IPS-15b (cell line): ENCODE measurements at regions not wholly inside any gene's neighbourhood (a gene's known extent, or its start where the extent isn't known, plus 50 kb on each side); places are given as distances from the start of the nearest gene placed in this dataset.

Source experiments
- H3K27me3 ChIP-seq: one replicate; pipeline ENCODE4 v1.6.1; 2013; ENCODE audit warnings: low read length; ENCODE audit not compliant: control insufficient read depth, insufficient read depth
- H3K36me3 ChIP-seq: one replicate; pipeline ENCODE4 v1.6.1; 2013; ENCODE audit warnings: low read length; ENCODE audit not compliant: control insufficient read depth, insufficient read depth
- H3K4me1 ChIP-seq: one replicate; pipeline ENCODE4 v1.6.1; 2013; ENCODE audit warnings: mild to moderate bottlenecking, low read length; ENCODE audit not compliant: control insufficient read depth, insufficient read depth
- H3K4me3 ChIP-seq: one replicate; pipeline ENCODE4 v1.5.1; 2013; ENCODE audit warnings: low read depth, low read length
- H3K9ac ChIP-seq: one replicate; pipeline ENCODE4 v1.6.1; 2013; ENCODE audit warnings: low read depth, mild to moderate bottlenecking, low read length
- H3K9me3 ChIP-seq: one replicate; pipeline ENCODE4 v1.6.1; 2013; ENCODE audit warnings: mild to moderate bottlenecking, low read length; ENCODE audit not compliant: control insufficient read depth, insufficient read depth

GRCh38 chr1:29896300-29896699, 660.0 kb downstream of the PTPRU start:
- Histone ChIP-seq H3K9me3 (no peaks in the 10 kb centered on the region), H3K36me3 (no peaks in the 10 kb centered on the region), H3K4me1 (peaks cover 1% of the 10 kb centered on the region), H3K9ac (no peak overlapping the region), H3K4me3 (no peak overlapping the region), H3K27me3 (no peaks in the 10 kb centered on the region)

- Histone ChIP-seq H3K9me3 (no peaks in the 10 kb centered on the region), H3K27me3 (no peaks in the 10 kb centered on the region)
Measured at GRCh38 chr1:29895201-29895600, 658.9 kb downstream of the PTPRU start.

GRCh38 chr1:29894311-29894710, 658.0 kb downstream of the PTPRU start:
- Histone ChIP-seq H3K9ac (no peak overlapping the region), H3K9me3 (no peaks in the 10 kb centered on the region), H3K27me3 (no peaks in the 10 kb centered on the region), H3K4me1 (no peaks in the 10 kb centered on the region), H3K4me3 (no peak overlapping the region), H3K36me3 (no peaks in the 10 kb centered on the region)

More at GRCh38 chr1:29895201-29895600, 658.9 kb downstream of the PTPRU start:
- H3K4me3 ChIP-seq: no peak overlapping the region
- no peaks in the 10 kb centered on the region for H3K36me3 ChIP-seq
- no peak overlapping the region for H3K9ac ChIP-seq
- H3K4me1 ChIP-seq: no peaks in the 10 kb centered on the region

- H3K36me3 ChIP-seq: no peaks in the 10 kb centered on the region
- no peaks in the 10 kb centered on the region for H3K4me1 ChIP-seq
- H3K9ac ChIP-seq: no peak overlapping the region
- no peaks in the 10 kb centered on the region for H3K27me3 ChIP-seq
- no peaks in the 10 kb centered on the region for H3K9me3 ChIP-seq
- no peak overlapping the region for H3K4me3 ChIP-seq
Measured at GRCh38 chr1:29893806-29894205, 657.5 kb downstream of the PTPRU start.

GRCh38 chr1:29893046-29893723, 656.9 kb downstream of the PTPRU start:
- Histone ChIP-seq H3K4me1 (no peaks in the 10 kb centered on the region), H3K9me3 (no peaks in the 10 kb centered on the region), H3K36me3 (no peaks in the 10 kb centered on the region), H3K4me3 (no peak overlapping the region), H3K27me3 (no peaks in the 10 kb centered on the region), H3K9ac (no peak overlapping the region)

- Histone ChIP-seq H3K9me3 (no peaks in the 10 kb centered on the region), H3K9ac (no peak overlapping the region), H3K4me3 (no peak overlapping the region), H3K36me3 (no peaks in the 10 kb centered on the region), H3K4me1 (no peaks in the 10 kb centered on the region), H3K27me3 (no peaks in the 10 kb centered on the region)
Measured at GRCh38 chr1:29892247-29892646, 655.9 kb downstream of the PTPRU start.

GRCh38 chr1:29890201-29890959, 654.1 kb downstream of the PTPRU start:
- no peaks in the 10 kb centered on the region for H3K4me1 ChIP-seq
- no peak overlapping the region for H3K9ac ChIP-seq
- no peaks in the 10 kb centered on the region for H3K27me3 ChIP-seq
- no peaks in the 10 kb centered on the region for H3K36me3 ChIP-seq
- no peak overlapping the region for H3K4me3 ChIP-seq
- H3K9me3 ChIP-seq: no peaks in the 10 kb centered on the region

GRCh38 chr1:29889776-29890175, 653.5 kb downstream of the PTPRU start:
- no peak overlapping the region for H3K4me3 ChIP-seq
- no peaks in the 10 kb centered on the region for H3K36me3 ChIP-seq
- no peak overlapping the region for H3K9ac ChIP-seq
- H3K27me3 ChIP-seq: no peaks in the 10 kb centered on the region
- no peaks in the 10 kb centered on the region for H3K9me3 ChIP-seq
- H3K4me1 ChIP-seq: no peaks in the 10 kb centered on the region

GRCh38 chr1:29884740-29885139, 648.4 kb downstream of the PTPRU start:
- H3K36me3 ChIP-seq: no peaks in the 10 kb centered on the region
- no peak overlapping the region for H3K9ac ChIP-seq
- H3K4me3 ChIP-seq: no peak overlapping the region
- no peaks in the 10 kb centered on the region for H3K9me3 ChIP-seq
- no peaks in the 10 kb centered on the region for H3K4me1 ChIP-seq
- no peaks in the 10 kb centered on the region for H3K27me3 ChIP-seq

GRCh38 chr1:29883986-29884385, 647.7 kb downstream of the PTPRU start:
- no peaks in the 10 kb centered on the region for H3K4me1 ChIP-seq
- H3K9me3 ChIP-seq: no peaks in the 10 kb centered on the region
- no peaks in the 10 kb centered on the region for H3K36me3 ChIP-seq
- no peak overlapping the region for H3K9ac ChIP-seq
- H3K27me3 ChIP-seq: no peaks in the 10 kb centered on the region
- no peak overlapping the region for H3K4me3 ChIP-seq

- H3K27me3 ChIP-seq: no peaks in the 10 kb centered on the region
- no peaks in the 10 kb centered on the region for H3K9me3 ChIP-seq
- no peaks in the 10 kb centered on the region for H3K4me1 ChIP-seq
- no peak overlapping the region for H3K9ac ChIP-seq
- H3K36me3 ChIP-seq: no peaks in the 10 kb centered on the region
- H3K4me3 ChIP-seq: no peak overlapping the region
Measured at GRCh38 chr1:29883411-29883832, 647.1 kb downstream of the PTPRU start.

GRCh38 chr1:29880556-29880955, 644.2 kb downstream of the PTPRU start:
- no peak overlapping the region for H3K9ac ChIP-seq
- no peaks in the 10 kb centered on the region for H3K36me3 ChIP-seq
- H3K4me3 ChIP-seq: no peak overlapping the region
- H3K27me3 ChIP-seq: no peaks in the 10 kb centered on the region
- no peaks in the 10 kb centered on the region for H3K4me1 ChIP-seq
- H3K9me3 ChIP-seq: no peaks in the 10 kb centered on the region
